Endothelial cell of umbilical vein (primary cell): ENCODE measurements at regions not wholly inside any gene's neighbourhood (a gene's known extent, or its start where the extent isn't known, plus 50 kb on each side); places are given as distances from the start of the nearest gene placed in this dataset.

ENCODE experiments used
- BruUV-seq: library from RNA; stranded (reverse); fragments of 400-500 nt; replicated peaks from 2 replicates; lab custom pipeline; 2021; lab: Mats Ljungman, UMichigan
- CTCF ChIA-PET: fragments of 300-600, 350-600 bp; sonication (Branson Sonifier 250); formaldehyde crosslinking; loops from one replicate; lab custom pipeline; 2021; ENCODE audit warnings: antibody characterized with exemption, inconsistent platforms; lab: Charles Lee
- POLR2A ChIA-PET: fragments of 300-600, 350-600 bp; sonication (Branson Sonifier 250); formaldehyde crosslinking; loops from one replicate; lab custom pipeline; 2021; ENCODE audit warnings: antibody characterized with exemption, inconsistent platforms; lab: Charles Lee
- DNase-seq: peaks from one replicate; pipeline ENCODE4 v3.0.0-alpha.2; 2011; ENCODE audit warnings: low read depth, low spot score
- FAIRE-seq: peaks from 2 replicates; lab custom pipeline; 2011; peaks lifted over from hg19 to GRCh38; lab: Jason Lieb, UNC
- H2AFZ ChIP-seq: 2 replicates; pipeline ENCODE4 v1.6.0; 2012; ENCODE audit warnings: low read depth, low read length, control low read depth, inconsistent platforms
- H3K27ac ChIP-seq: 2 replicates; pipeline ENCODE4 v1.5.1; 2011; ENCODE audit warnings: low read depth, mild to moderate bottlenecking, control low read depth, low read length, moderate library complexity; ENCODE audit not compliant: insufficient read depth
- H3K27me3 ChIP-seq, 2 experiments: 2 replicates each; pipeline versions ENCODE4 v1.6.0 to v1.6.1; 2011; ENCODE audit warnings: low read length in 2 of 2, mixed read lengths in 1 of 2; ENCODE audit not compliant: control insufficient read depth in 2 of 2, insufficient read depth in 2 of 2
- H3K36me3 ChIP-seq, 2 experiments: 2 replicates in 1 of 2; 3 replicates in 1 of 2; pipeline ENCODE4 v1.5.1; 2011; ENCODE audit warnings: low read length in 2 of 2, mild to moderate bottlenecking in 1 of 2, moderate library complexity in 1 of 2; ENCODE audit not compliant: control insufficient read depth in 2 of 2, insufficient read depth in 2 of 2; ENCODE audit errors: extremely low read depth in 1 of 2
- H3K4me1 ChIP-seq: 3 replicates; pipeline ENCODE4 v1.5.1; 2011; ENCODE audit warnings: mild to moderate bottlenecking, low read length; ENCODE audit not compliant: control insufficient read depth, insufficient read depth; ENCODE audit errors: extremely low read depth
- H3K4me2 ChIP-seq: 2 replicates; pipeline ENCODE4 v1.6.1; 2011; ENCODE audit warnings: low read length, control low read depth, mixed read lengths; ENCODE audit not compliant: insufficient read depth
- H3K4me3 ChIP-seq, 3 experiments: fragments of 200-600 bp in 1 of 3; sonication (generic), shearing (Covaris generic) in 1 of 3; replicated peaks in 1 of 3; 2 replicates each; pipeline ENCODE4 v1.5.1; 2011 to 2016; ENCODE audit warnings: control low read depth in 3 of 3, low read length in 3 of 3, mild to moderate bottlenecking in 2 of 3, inconsistent platforms in 1 of 3, low read depth in 1 of 3, moderate library complexity in 1 of 3; ENCODE audit not compliant: insufficient read depth in 1 of 3
- H3K79me2 ChIP-seq: 2 replicates; pipeline ENCODE4 v1.6.0; 2012; ENCODE audit warnings: low read length, inconsistent platforms; ENCODE audit not compliant: control insufficient read depth, insufficient read depth
- H3K9ac ChIP-seq: replicated peaks from 2 replicates; pipeline ENCODE3; 2011; ENCODE audit warnings: low read length, control low read depth; ENCODE audit not compliant: insufficient read depth; ENCODE audit errors: extremely low read depth
- H3K9me1 ChIP-seq: replicated peaks from 3 replicates; pipeline ENCODE4 v1.6.0; 2011; ENCODE audit warnings: mild to moderate bottlenecking, low read length; ENCODE audit not compliant: control insufficient read depth, insufficient read depth; ENCODE audit errors: extremely low read depth
- H3K9me3 ChIP-seq: replicated peaks from 2 replicates; pipeline ENCODE4 v1.5.1; 2012; ENCODE audit warnings: low read length, inconsistent platforms; ENCODE audit not compliant: control insufficient read depth, insufficient read depth
- H4K20me1 ChIP-seq: replicated peaks from 2 replicates; pipeline ENCODE3; 2011; ENCODE audit warnings: mild to moderate bottlenecking, low read length; ENCODE audit not compliant: control insufficient read depth, insufficient read depth; ENCODE audit errors: extremely low read depth
- CTCF ChIP-seq, 2 donors: IDR thresholded peaks; 1 replicate in 1 of 2; 2 replicates in 1 of 2; pipeline ENCODE4 v1.5.1; 2011; ENCODE audit warnings: low read length in 2 of 2, mild to moderate bottlenecking in 2 of 2, moderate library complexity in 2 of 2, control low read depth in 1 of 2, inconsistent platforms in 1 of 2, low read depth in 1 of 2; ENCODE audit not compliant: insufficient read depth in 1 of 2; ENCODE audit errors: extremely low read depth in 1 of 2
- EZH2 ChIP-seq: IDR thresholded peaks from 2 replicates; pipeline ENCODE4 v1.6.1; 2012; ENCODE audit warnings: borderline replicate concordance, low read depth, mild to moderate bottlenecking, moderate library complexity, low read length, inconsistent platforms; ENCODE audit not compliant: severe bottlenecking
- FOS ChIP-seq: IDR thresholded peaks from 2 replicates; pipeline ENCODE4 v1.6.1; 2011; ENCODE audit warnings: mild to moderate bottlenecking, low read length, moderate library complexity, borderline replicate concordance; ENCODE audit not compliant: insufficient read depth
- GATA2 ChIP-seq: IDR thresholded peaks from 2 replicates; pipeline ENCODE4 v1.7.0; 2011; ENCODE audit warnings: low read depth, mild to moderate bottlenecking, moderate library complexity, mixed read lengths, low read length; ENCODE audit not compliant: insufficient read length, insufficient read depth
- JUN ChIP-seq: IDR thresholded peaks from 2 replicates; pipeline ENCODE4 v1.6.1; 2011; ENCODE audit warnings: borderline replicate concordance, low read depth; ENCODE audit not compliant: insufficient read length, insufficient read depth
- MAX ChIP-seq: IDR thresholded peaks from 2 replicates; pipeline ENCODE4 v1.6.1; 2011; ENCODE audit not compliant: insufficient read depth, insufficient read length
- MYC ChIP-seq: IDR thresholded peaks from one replicate; pipeline ENCODE4 v1.6.1; 2011; ENCODE audit warnings: mild to moderate bottlenecking, low read depth, low read length
- POLR2A ChIP-seq: IDR thresholded peaks from 2 replicates; pipeline ENCODE4 v1.6.1; 2012; ENCODE audit warnings: low read depth, mild to moderate bottlenecking, control low read depth, low read length
- POLR2AphosphoS5 ChIP-seq: IDR thresholded peaks from 2 replicates; pipeline ENCODE4 v1.6.1; 2012; ENCODE audit warnings: low read depth, mild to moderate bottlenecking, control low read depth, low read length, moderate library complexity; ENCODE audit not compliant: insufficient read depth
- dilution Hi-C: fragments of 300-500 bp; cut with MboI; formaldehyde crosslinking; loops from one replicate; pipeline ENCODE4 v1.15.0; 2019; ENCODE audit warnings: low sequenced_read_pairs; ENCODE audit not compliant: extremely low pct_ligation_motif_present
- intact Hi-C: fragments of 100-400 bp; cut with micrococcal nuclease; formaldehyde crosslinking; loops from one replicate; pipeline ENCODE4 v1.10.0; 2022

GRCh38 chr11:69219991-69220390 lies 64.3 kb downstream of the SMIM38 start:
- TF ChIP-seq MYC (no peak), MAX (no peak), JUN (no peak), CTCF (IDR thresholded peaks at IDR 0.05; ENCODE audit: extremely low read depth in 1 of 2, insufficient read depth in 1 of 2, low read depth in 1 of 2, low read length in 2 of 2) (no peak), POLR2A (no peak), EZH2 (no peak), FOS (no peak), GATA2 (no peak), POLR2AphosphoS5 (no peak)
- intact Hi-C loops: no loop called here
- no peaks in the 10 kb centered on the region for H3K4me1 ChIP-seq
- H2AFZ ChIP-seq: no peak overlapping the region
- peaks cover 2 to 27% of the 10 kb centered on the region in 2 experiments for H3K27me3 ChIP-seq
- H3K4me2 ChIP-seq: no peak overlapping the region
- no peak overlapping the region for H3K4me3 ChIP-seq
- H3K79me2 ChIP-seq: no peaks in the 10 kb centered on the region
- no peak overlapping the region for H3K27ac ChIP-seq
- no peaks in the 10 kb centered on the region for H3K36me3 ChIP-seq
- H4K20me1 ChIP-seq: no peaks in the 10 kb centered on the region
- ChIA-PET POLR2A (no interaction called here), CTCF (interaction anchor here (1.0 kb wide), 1 partner anchor 88 kb away, joined by 3 read pairs; no protein-coding TSS in a partner anchor)
- no peaks in the 10 kb centered on the region for H3K9me3 ChIP-seq
- no peak for FAIRE-seq
- H3K9me1 ChIP-seq: no peaks in the 10 kb centered on the region
- dilution Hi-C loops: no loop called here
- BruUV-seq: no TSS peak
- no peak for DNase-seq
- no peak overlapping the region for H3K9ac ChIP-seq
